ENCODE measurements at regions not wholly inside any gene's neighbourhood (a gene's known extent, or its start where the extent isn't known, plus 50 kb on each side); places are given as distances from the start of the nearest gene placed in this dataset.

- H3K36me3 ChIP-seq (ENCODE audit: control insufficient read depth in 2 of 2, insufficient read depth in 2 of 2, low read length in 1 of 2): no peaks in the 10 kb centered on the region
- no peaks in the 10 kb centered on the region for H3K4me1 ChIP-seq (ENCODE audit: control insufficient read depth in 2 of 2, insufficient read depth in 2 of 2, low read length in 2 of 2)
- H3K9me3 ChIP-seq (ENCODE audit: control insufficient read depth in 2 of 2, insufficient read depth in 1 of 2, low read length in 1 of 2): peaks cover 1 to 12% of the 10 kb centered on the region in 2 donors
- no peak overlapping the region for H3K27ac ChIP-seq (ENCODE audit: low read depth in 1 of 2, low read length in 1 of 2)
- no peaks in the 10 kb centered on the region for H3K27me3 ChIP-seq (ENCODE audit: control insufficient read depth in 2 of 2, insufficient read depth in 1 of 2, low read length in 1 of 2)
- DNase-seq (ENCODE audit: low read depth in 6 of 9, low spot score in 9 of 9): no peak
- 92% methylated on average over 6 of the region's 6 CpGs for WGBS
- H3K4me3 ChIP-seq (ENCODE audit: low read length in 2 of 2): no peak overlapping the region
Observed at GRCh38 chr1:30478283-30478682, 245.1 kb downstream of the MATN1 start.

DNA sequence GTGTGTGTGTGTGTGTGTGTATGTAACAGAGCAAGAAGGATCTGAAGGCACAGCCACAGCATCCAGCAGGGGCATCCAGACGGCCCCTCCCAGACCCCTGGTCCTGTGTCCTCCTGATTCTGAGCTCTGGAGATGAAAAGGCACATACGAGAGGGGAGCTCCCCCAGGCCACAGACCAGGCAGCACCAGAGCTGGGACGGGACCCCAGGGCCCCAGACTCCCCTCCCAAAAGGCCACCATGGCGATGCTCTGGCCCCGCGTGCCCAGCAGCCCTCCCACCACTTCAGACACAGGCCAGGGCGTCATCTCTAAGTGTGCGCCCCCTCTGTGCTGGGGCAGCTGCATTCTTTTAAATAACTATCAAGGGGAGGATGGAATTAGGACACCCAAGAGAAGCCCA is 245.8 kb downstream of the MATN1 start:
- DNase-seq (ENCODE audit: low read depth in 6 of 9, low spot score in 9 of 9): no peak
- 88% methylated on average over 8 of the region's 8 CpGs for WGBS

DNA sequence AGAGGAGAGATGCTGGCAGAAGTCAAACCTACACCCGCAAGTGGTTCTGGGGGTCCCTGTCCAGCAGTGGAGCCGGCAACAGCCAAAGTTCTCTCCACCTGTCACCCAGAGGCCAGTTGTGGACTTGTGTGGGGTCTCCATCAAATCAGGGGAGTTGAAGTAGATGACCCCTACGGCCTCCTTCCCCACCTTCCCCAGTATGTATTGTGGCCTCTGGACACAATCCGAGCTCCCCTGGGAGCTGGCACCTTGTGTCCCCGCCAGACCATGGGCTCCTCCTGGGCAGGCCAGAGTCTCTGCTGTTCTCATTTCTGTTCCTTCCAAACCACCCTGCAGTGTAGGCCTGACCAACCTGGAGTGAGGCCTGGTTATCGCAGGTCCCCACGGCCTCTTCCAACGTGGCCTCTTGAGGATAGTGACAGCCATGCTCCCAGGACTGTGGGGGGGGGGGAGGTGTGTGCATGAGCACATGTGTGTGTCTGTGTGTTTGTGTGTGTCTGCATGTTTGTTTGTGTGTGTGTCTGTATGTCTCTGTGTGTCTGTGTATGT is 246.4 kb downstream of the MATN1 start:
- 90% methylated on average over 8 of the region's 8 CpGs for whole genome bisulfite sequencing

More for the DNA sequence above, 245.8 kb downstream of the MATN1 start:
- Histone ChIP-seq H3K4me3 (ENCODE audit: low read length in 2 of 2) (no peak overlapping the region), H3K36me3 (ENCODE audit: control insufficient read depth in 2 of 2, insufficient read depth in 2 of 2, low read length in 1 of 2) (no peaks in the 10 kb centered on the region), H3K4me1 (ENCODE audit: control insufficient read depth in 2 of 2, insufficient read depth in 2 of 2, low read length in 2 of 2) (no peaks in the 10 kb centered on the region), H3K9me3 (ENCODE audit: control insufficient read depth in 2 of 2, insufficient read depth in 1 of 2, low read length in 1 of 2) (peaks cover 0 to 7% of the 10 kb centered on the region in 2 donors), H3K27me3 (ENCODE audit: control insufficient read depth in 2 of 2, insufficient read depth in 1 of 2, low read length in 1 of 2) (no peaks in the 10 kb centered on the region), H3K27ac (ENCODE audit: low read depth in 1 of 2, low read length in 1 of 2) (no peak overlapping the region)

DNA sequence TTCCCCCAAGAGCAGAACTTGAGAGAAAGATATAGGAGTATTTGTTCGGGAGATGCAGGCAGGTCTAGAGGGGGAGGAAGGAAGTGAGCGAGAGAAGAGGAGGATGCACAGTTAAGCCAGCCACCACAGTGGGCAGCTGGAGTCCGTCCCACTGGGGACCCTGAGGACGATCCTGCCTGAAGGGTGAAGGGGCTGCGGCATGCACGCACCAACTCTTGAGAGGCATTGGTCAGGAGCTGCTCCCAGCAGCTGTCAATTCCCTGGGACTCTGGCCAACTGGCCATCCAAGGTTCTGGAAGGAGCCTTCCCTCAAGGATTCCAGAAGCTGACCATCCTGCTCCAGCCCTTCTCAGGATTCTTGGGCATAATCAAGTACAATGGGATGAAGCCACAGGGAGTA is 246.9 kb downstream of the MATN1 start:
- no peak for DNase-seq (ENCODE audit: low read depth in 6 of 9, low spot score in 9 of 9)
- Histone ChIP-seq H3K27me3 (ENCODE audit: control insufficient read depth in 2 of 2, insufficient read depth in 1 of 2, low read length in 1 of 2) (no peaks in the 10 kb centered on the region), H3K27ac (ENCODE audit: low read depth in 1 of 2, low read length in 1 of 2) (no peak overlapping the region), H3K36me3 (ENCODE audit: control insufficient read depth in 2 of 2, insufficient read depth in 2 of 2, low read length in 1 of 2) (no peaks in the 10 kb centered on the region), H3K9me3 (ENCODE audit: control insufficient read depth in 2 of 2, insufficient read depth in 1 of 2, low read length in 1 of 2) (no peaks in the 10 kb centered on the region), H3K4me3 (ENCODE audit: low read length in 2 of 2) (no peak overlapping the region), H3K4me1 (ENCODE audit: control insufficient read depth in 2 of 2, insufficient read depth in 2 of 2, low read length in 2 of 2) (no peaks in the 10 kb centered on the region)
- WGBS: 60% methylated on average over 6 of the region's 6 CpGs

More for the DNA sequence above, 246.4 kb downstream of the MATN1 start:
- no peak for DNase-seq (ENCODE audit: low read depth in 6 of 9, low spot score in 9 of 9)
- no peaks in the 10 kb centered on the region for H3K27me3 ChIP-seq (ENCODE audit: control insufficient read depth in 2 of 2, insufficient read depth in 1 of 2, low read length in 1 of 2)
- peaks cover 0 to 2% of the 10 kb centered on the region in 2 donors for H3K9me3 ChIP-seq (ENCODE audit: control insufficient read depth in 2 of 2, insufficient read depth in 1 of 2, low read length in 1 of 2)
- H3K4me3 ChIP-seq (ENCODE audit: low read length in 2 of 2): no peak overlapping the region
- no peak overlapping the region for H3K27ac ChIP-seq (ENCODE audit: low read depth in 1 of 2, low read length in 1 of 2)
- no peaks in the 10 kb centered on the region for H3K4me1 ChIP-seq (ENCODE audit: control insufficient read depth in 2 of 2, insufficient read depth in 2 of 2, low read length in 2 of 2)
- no peaks in the 10 kb centered on the region for H3K36me3 ChIP-seq (ENCODE audit: control insufficient read depth in 2 of 2, insufficient read depth in 2 of 2, low read length in 1 of 2)

GRCh38 chr1:30475966-30476365 is 247.4 kb downstream of the MATN1 start:
- Histone ChIP-seq H3K9me3 (ENCODE audit: control insufficient read depth in 2 of 2, insufficient read depth in 1 of 2, low read length in 1 of 2) (no peaks in the 10 kb centered on the region), H3K27me3 (ENCODE audit: control insufficient read depth in 2 of 2, insufficient read depth in 1 of 2, low read length in 1 of 2) (no peaks in the 10 kb centered on the region), H3K36me3 (ENCODE audit: control insufficient read depth in 2 of 2, insufficient read depth in 2 of 2, low read length in 1 of 2) (no peaks in the 10 kb centered on the region), H3K4me1 (ENCODE audit: control insufficient read depth in 2 of 2, insufficient read depth in 2 of 2, low read length in 2 of 2) (no peaks in the 10 kb centered on the region), H3K4me3 (ENCODE audit: low read length in 2 of 2) (no peak overlapping the region), H3K27ac (ENCODE audit: low read depth in 1 of 2, low read length in 1 of 2) (no peak overlapping the region)
- 75% methylated on average over 6 of the region's 6 CpGs for WGBS
- no peak for DNase-seq (ENCODE audit: low read depth in 6 of 9, low spot score in 9 of 9)

- Histone ChIP-seq H3K4me1 (ENCODE audit: control insufficient read depth in 2 of 2, insufficient read depth in 2 of 2, low read length in 2 of 2) (no peaks in the 10 kb centered on the region), H3K27me3 (ENCODE audit: control insufficient read depth in 2 of 2, insufficient read depth in 1 of 2, low read length in 1 of 2) (no peaks in the 10 kb centered on the region), H3K27ac (ENCODE audit: low read depth in 1 of 2, low read length in 1 of 2) (no peak overlapping the region)
Observed at GRCh38 chr1:30475201-30475600, 248.2 kb downstream of the MATN1 start.

GRCh38 chr1:30474818-30475200 is 248.6 kb downstream of the MATN1 start:
- no peaks in the 10 kb centered on the region for H3K27me3 ChIP-seq (ENCODE audit: control insufficient read depth in 2 of 2, insufficient read depth in 1 of 2, low read length in 1 of 2)
- H3K9me3 ChIP-seq (ENCODE audit: control insufficient read depth in 2 of 2, insufficient read depth in 1 of 2, low read length in 1 of 2): no peaks in the 10 kb centered on the region
- no peak overlapping the region for H3K4me3 ChIP-seq (ENCODE audit: low read length in 2 of 2)
- DNase-seq (ENCODE audit: low read depth in 6 of 9, low spot score in 9 of 9): no peak
- H3K27ac ChIP-seq (ENCODE audit: low read depth in 1 of 2, low read length in 1 of 2): no peak overlapping the region
- H3K36me3 ChIP-seq (ENCODE audit: control insufficient read depth in 2 of 2, insufficient read depth in 2 of 2, low read length in 1 of 2): no peaks in the 10 kb centered on the region
- no peaks in the 10 kb centered on the region for H3K4me1 ChIP-seq (ENCODE audit: control insufficient read depth in 2 of 2, insufficient read depth in 2 of 2, low read length in 2 of 2)
- 86% methylated on average over 9 of the region's 9 CpGs for WGBS

More at GRCh38 chr1:30475201-30475600, 248.2 kb downstream of the MATN1 start:
- Histone ChIP-seq H3K36me3 (ENCODE audit: control insufficient read depth in 2 of 2, insufficient read depth in 2 of 2, low read length in 1 of 2) (no peaks in the 10 kb centered on the region), H3K9me3 (ENCODE audit: control insufficient read depth in 2 of 2, insufficient read depth in 1 of 2, low read length in 1 of 2) (no peaks in the 10 kb centered on the region), H3K4me3 (ENCODE audit: low read length in 2 of 2) (no peak overlapping the region)
- no peak for DNase-seq (ENCODE audit: low read depth in 6 of 9, low spot score in 9 of 9)
- 93% methylated on average over 9 of the region's 9 CpGs for WGBS

DNA sequence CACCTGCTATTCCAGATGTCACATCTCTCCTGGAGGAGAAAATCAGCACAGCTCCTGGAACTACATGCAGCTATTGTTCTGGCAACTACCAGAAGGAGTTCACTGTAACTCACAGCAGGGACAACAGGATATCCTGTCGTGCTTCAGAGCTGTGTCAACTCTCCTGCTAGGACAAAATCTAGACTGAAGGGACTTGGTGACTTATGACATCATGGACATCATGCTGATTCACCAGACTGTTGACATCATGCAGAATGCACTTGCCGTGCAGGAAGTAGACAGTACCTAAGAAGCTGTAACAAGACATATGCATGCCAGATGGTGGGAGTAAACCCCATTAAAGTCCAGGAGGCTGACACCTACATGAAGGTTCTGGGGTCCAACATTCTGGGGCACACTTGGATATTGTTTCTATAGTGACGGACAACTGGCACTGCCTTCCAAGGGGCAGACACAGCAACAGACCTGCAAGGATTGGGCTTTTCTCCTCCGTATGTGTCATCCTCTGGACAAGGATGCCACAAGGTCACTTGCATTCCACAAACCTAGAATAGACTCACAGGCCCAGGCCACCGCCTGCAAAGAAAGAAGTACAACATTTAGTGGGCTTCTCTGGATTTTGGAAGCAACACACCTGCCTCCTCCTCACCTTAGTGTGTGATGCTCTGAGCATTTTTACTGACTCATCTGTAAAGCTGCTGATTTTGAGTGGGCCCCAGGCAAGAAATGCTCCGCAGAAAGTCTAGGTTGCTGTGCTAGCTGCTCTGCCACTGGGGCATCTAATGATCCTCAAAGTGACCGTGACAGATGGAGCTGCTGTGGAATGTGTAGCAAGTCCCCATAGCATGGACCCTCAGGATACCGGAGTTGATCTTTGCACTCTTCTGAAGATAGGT is 249.2 kb downstream of the MATN1 start:
- no peak overlapping the region for H3K27ac ChIP-seq (ENCODE audit: low read depth in 1 of 2, low read length in 1 of 2)
- DNase-seq (ENCODE audit: low read depth in 6 of 9, low spot score in 9 of 9): no peak

DNA sequence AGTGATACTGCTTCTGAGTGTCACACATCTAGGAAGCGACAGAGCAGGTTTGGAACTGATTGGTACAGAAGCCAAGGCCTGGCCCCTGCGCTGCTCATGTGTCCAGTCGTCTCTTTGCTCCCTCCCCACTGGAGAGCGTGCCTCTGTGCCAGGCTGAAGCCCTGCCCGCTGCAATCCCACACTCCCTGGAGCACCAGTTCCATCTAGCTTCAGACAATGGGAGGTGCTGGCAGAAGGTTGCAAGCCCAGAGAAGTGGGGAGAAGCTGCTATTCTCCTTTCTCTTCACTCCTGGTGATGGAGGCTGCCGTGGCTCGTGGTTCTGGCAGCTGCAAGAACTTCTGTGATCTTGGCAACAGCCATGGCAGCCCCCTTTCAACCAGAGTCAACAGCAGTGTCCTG is 250.9 kb downstream of the MATN1 start:
- no peaks in the 10 kb centered on the region for H3K9me3 ChIP-seq (ENCODE audit: control insufficient read depth in 2 of 2, insufficient read depth in 1 of 2, low read length in 1 of 2)
- H3K36me3 ChIP-seq (ENCODE audit: control insufficient read depth in 2 of 2, insufficient read depth in 2 of 2, low read length in 1 of 2): no peaks in the 10 kb centered on the region
- no peaks in the 10 kb centered on the region for H3K4me1 ChIP-seq (ENCODE audit: control insufficient read depth in 2 of 2, insufficient read depth in 2 of 2, low read length in 2 of 2)
- WGBS: 83% methylated on average over 7 of the region's 7 CpGs
- no peak overlapping the region for H3K27ac ChIP-seq (ENCODE audit: low read depth in 1 of 2, low read length in 1 of 2)
- H3K4me3 ChIP-seq (ENCODE audit: low read length in 2 of 2): no peak overlapping the region
- no peaks in the 10 kb centered on the region for H3K27me3 ChIP-seq (ENCODE audit: control insufficient read depth in 2 of 2, insufficient read depth in 1 of 2, low read length in 1 of 2)
- DNase-seq (ENCODE audit: low read depth in 6 of 9, low spot score in 9 of 9): no peak

More for the DNA sequence above, 249.2 kb downstream of the MATN1 start:
- WGBS: 82% methylated on average over 8 of the region's 8 CpGs
- no peaks in the 10 kb centered on the region for H3K4me1 ChIP-seq (ENCODE audit: control insufficient read depth in 2 of 2, insufficient read depth in 2 of 2, low read length in 2 of 2)
- no peaks in the 10 kb centered on the region for H3K9me3 ChIP-seq (ENCODE audit: control insufficient read depth in 2 of 2, insufficient read depth in 1 of 2, low read length in 1 of 2)
- H3K27me3 ChIP-seq (ENCODE audit: control insufficient read depth in 2 of 2, insufficient read depth in 1 of 2, low read length in 1 of 2): no peaks in the 10 kb centered on the region
- no peak overlapping the region for H3K4me3 ChIP-seq (ENCODE audit: low read length in 2 of 2)
- H3K36me3 ChIP-seq (ENCODE audit: control insufficient read depth in 2 of 2, insufficient read depth in 2 of 2, low read length in 1 of 2): no peaks in the 10 kb centered on the region
